SK-N-SH treated with all-trans-retinoic acid at 6 μM for 48 hours (cell line): ENCODE measurements at regions not wholly inside any gene's neighbourhood (a gene's known extent, or its start where the extent isn't known, plus 50 kb on each side); places are given as distances from the start of the nearest gene placed in this dataset.

ENCODE experiments used
- ATAC-seq: fragments of 200-7000 bp; cut with Tn5 transposase; 3 replicates; pipeline ENCODE4 v1.9.1; 2020; ENCODE audit warnings: mild to moderate bottlenecking, moderate library complexity
- ARNTL ChIP-seq: fragments of 450-650 bp; formaldehyde crosslinking; IDR thresholded peaks from 2 replicates; pipeline ENCODE4 v1.5.0; 2020; ENCODE audit warnings: low read depth, mild to moderate bottlenecking, moderate library complexity, borderline replicate concordance
- BACH2 ChIP-seq: fragments of 250-450 bp; sonication (Bioruptor Pico); IDR thresholded peaks from 2 replicates; pipeline ENCODE4 v1.9.0; 2021; ENCODE audit warnings: mild to moderate bottlenecking, borderline replicate concordance
- CREB5 ChIP-seq: fragments of 250-450 bp; sonication (Bioruptor Pico); IDR thresholded peaks from 2 replicates; pipeline ENCODE4 v1.5.1; 2020; ENCODE audit warnings: low read depth, mild to moderate bottlenecking, moderate library complexity
- CSDC2 ChIP-seq: fragments of 250-450 bp; sonication (Bioruptor Pico); IDR thresholded peaks from 2 replicates; pipeline ENCODE4 v1.5.0; 2020; ENCODE audit warnings: mild to moderate bottlenecking, moderate library complexity
- ESRRG ChIP-seq: fragments of 250-450 bp; sonication (Bioruptor Pico); IDR thresholded peaks from 2 replicates; pipeline ENCODE4 v1.6.1; 2021; ENCODE audit warnings: mild to moderate bottlenecking
- GLIS3 ChIP-seq: fragments of 250-450 bp; sonication (Bioruptor Pico); IDR thresholded peaks from 2 replicates; pipeline ENCODE4 v1.5.0; 2020; ENCODE audit warnings: mild to moderate bottlenecking, moderate library complexity
- OSR1 ChIP-seq: fragments of 250-450 bp; sonication (Bioruptor Pico); IDR thresholded peaks from 2 replicates; pipeline ENCODE4 v1.8.0; 2022; ENCODE audit warnings: moderate library complexity, mild to moderate bottlenecking, inconsistent platforms
- PATZ1 ChIP-seq: fragments of 250-450 bp; sonication (Bioruptor Pico); IDR thresholded peaks from 2 replicates; pipeline ENCODE4 v1.8.0; 2020; ENCODE audit warnings: mild to moderate bottlenecking, moderate library complexity, borderline replicate concordance
- POU6F1 ChIP-seq: fragments of 250-450 bp; sonication (Bioruptor Pico); IDR thresholded peaks from 2 replicates; pipeline ENCODE4 v1.8.0; 2021; ENCODE audit warnings: low read depth, mild to moderate bottlenecking, moderate library complexity, borderline replicate concordance
- PPARA ChIP-seq: fragments of 250-450 bp; sonication (Bioruptor Pico); IDR thresholded peaks from 2 replicates; pipeline ENCODE4 v1.5.0; 2020; ENCODE audit warnings: mild to moderate bottlenecking, borderline replicate concordance
- RARB ChIP-seq: fragments of 250-450 bp; sonication (Bioruptor Pico); IDR thresholded peaks from 2 replicates; pipeline ENCODE4 v1.8.0; 2021; ENCODE audit warnings: mild to moderate bottlenecking, moderate library complexity
- SNAI2 ChIP-seq: fragments of 250-450 bp; sonication (Bioruptor Pico); IDR thresholded peaks from 2 replicates; pipeline ENCODE4 v1.5.0; 2020; ENCODE audit warnings: mild to moderate bottlenecking, moderate library complexity
- TCF4 ChIP-seq: fragments of 250-450 bp; sonication (Bioruptor Pico); IDR thresholded peaks from 2 replicates; pipeline ENCODE4 v1.8.0; 2021; ENCODE audit warnings: mild to moderate bottlenecking, moderate library complexity, borderline replicate concordance
- TOX ChIP-seq: fragments of 250-450 bp; sonication (Bioruptor Pico); IDR thresholded peaks from 2 replicates; pipeline ENCODE4 v1.8.0; 2021; ENCODE audit warnings: mild to moderate bottlenecking, moderate library complexity, borderline replicate concordance
- TSHZ2 ChIP-seq: fragments of 250-450 bp; sonication (Bioruptor Pico); IDR thresholded peaks from 2 replicates; pipeline ENCODE4 v1.5.0; 2020; ENCODE audit warnings: mild to moderate bottlenecking, moderate library complexity
- ZC3H10 ChIP-seq: fragments of 250-450 bp; sonication (Bioruptor Pico); IDR thresholded peaks from 2 replicates; pipeline ENCODE4 v1.5.1; 2021; ENCODE audit warnings: mild to moderate bottlenecking, moderate library complexity
- ZFP3 ChIP-seq: fragments of 250-450 bp; sonication (Bioruptor Pico); IDR thresholded peaks from 2 replicates; pipeline ENCODE4 v1.5.0; 2020; ENCODE audit warnings: mild to moderate bottlenecking, moderate library complexity
- ZFP30 ChIP-seq: fragments of 450-650 bp; formaldehyde crosslinking; IDR thresholded peaks from 2 replicates; pipeline ENCODE4 v1.5.0; 2022; ENCODE audit warnings: mild to moderate bottlenecking, moderate library complexity
- ZNF565 ChIP-seq: fragments of 450-650 bp; formaldehyde crosslinking; conservative IDR thresholded peaks from 2 replicates; pipeline ENCODE4 v1.5.0; 2020; ENCODE audit warnings: low read depth, mild to moderate bottlenecking, moderate library complexity
- ZNF70 ChIP-seq: fragments of 450-650 bp; formaldehyde crosslinking; IDR thresholded peaks from 2 replicates; pipeline ENCODE4 v1.5.0; 2020; ENCODE audit warnings: mild to moderate bottlenecking, moderate library complexity
- ZNF8 ChIP-seq: fragments of 450-650 bp; formaldehyde crosslinking; IDR thresholded peaks from 2 replicates; pipeline ENCODE4 v1.5.0; 2020; ENCODE audit warnings: mild to moderate bottlenecking, moderate library complexity

GRCh38 chr3:17877299-17877698 lies 134.9 kb upstream of the TBC1D5 start (continued):
- TF ChIP-seq PATZ1 (CRISPR knock-in tag) (no peak), ESRRG (no peak), ZNF70 (CRISPR knock-in tag) (no peak), TSHZ2 (CRISPR knock-in tag) (no peak), CSDC2 (no peak), SNAI2 (CRISPR knock-in tag) (no peak), TCF4 (no peak), BACH2 (CRISPR knock-in tag) (no peak), ZC3H10 (CRISPR knock-in tag) (no peak), GLIS3 (CRISPR knock-in tag) (no peak)

GRCh38 chr3:17874636-17875035 lies 132.2 kb upstream of the TBC1D5 start:
- no peak for ATAC-seq
- TF ChIP-seq TCF4: no peak
- TF ChIP-seq ZNF70 (CRISPR knock-in tag): no peak
- no peak for TF ChIP-seq ARNTL
- no peak for TF ChIP-seq ESRRG
- TF ChIP-seq OSR1 (CRISPR knock-in tag): no peak
- TF ChIP-seq, all 23 proteins: peak for 0

- no peak for ATAC-seq
- TF ChIP-seq ARNTL (no peak), PATZ1 (CRISPR knock-in tag) (no peak), CREB5 (CRISPR knock-in tag) (no peak)
These were observed 130.0 kb upstream of the TBC1D5 start for GRCh38 chr3:17872457-17872856.

GRCh38 chr3:17865631-17866030 lies 123.2 kb upstream of the TBC1D5 start:
- ATAC-seq: no peak
- no peak for TF ChIP-seq PATZ1 (CRISPR knock-in tag)
- TF ChIP-seq ZNF70 (CRISPR knock-in tag): no peak
- no peak for TF ChIP-seq ZNF8 (CRISPR knock-in tag)
- no peak for TF ChIP-seq TOX (CRISPR knock-in tag)
- TF ChIP-seq ZNF565 (CRISPR knock-in tag): no peak
- TF ChIP-seq PPARA (CRISPR knock-in tag): no peak
- no peak for TF ChIP-seq ZFP3 (CRISPR knock-in tag)
- TF ChIP-seq TCF4: no peak
- TF ChIP-seq BACH2 (CRISPR knock-in tag): no peak
- no peak for TF ChIP-seq TSHZ2 (CRISPR knock-in tag)
- TF ChIP-seq ZFP30 (CRISPR knock-in tag): no peak
- no peak for TF ChIP-seq CSDC2
- no peak for TF ChIP-seq POU6F1 (CRISPR knock-in tag)
- TF ChIP-seq RARB (CRISPR knock-in tag): no peak
- no peak for TF ChIP-seq OSR1 (CRISPR knock-in tag)
- no peak for TF ChIP-seq SNAI2 (CRISPR knock-in tag)
- TF ChIP-seq, all 23 proteins: peak for 0
